ENCODE measurements at regions not wholly inside any gene's neighbourhood (a gene's known extent, or its start where the extent isn't known, plus 50 kb on each side); places are given as distances from the start of the nearest gene placed in this dataset.
"Not testable (repeated sequence)": the region's sequence is repeated elsewhere in the genome, so short reads cannot be mapped to it uniquely, and the experiment has no call there.

DNA sequence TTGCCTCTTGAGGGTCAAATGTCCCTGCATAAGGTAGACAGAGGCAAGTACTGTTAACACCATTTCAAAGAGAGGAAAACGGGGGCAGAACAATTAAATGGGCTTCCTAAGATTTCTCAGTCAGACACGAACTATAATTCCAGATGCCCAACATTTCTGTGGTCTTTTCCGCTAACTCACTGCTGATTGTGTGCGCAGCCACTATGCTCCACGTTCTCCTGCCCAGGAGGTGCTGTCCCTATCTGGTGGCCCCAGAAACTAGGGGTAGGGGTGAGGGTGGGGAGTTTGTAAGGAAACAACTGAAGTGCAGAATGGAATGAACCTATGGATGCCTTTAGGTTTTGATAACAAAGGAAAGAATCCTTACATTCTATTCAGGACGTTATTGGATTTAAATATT, 86.1 kb upstream of the BACH2 start:
- FAIRE-seq (no peak), DNase-seq (ENCODE audit: low spot score in 2 of 2) (no peak)

DNA sequence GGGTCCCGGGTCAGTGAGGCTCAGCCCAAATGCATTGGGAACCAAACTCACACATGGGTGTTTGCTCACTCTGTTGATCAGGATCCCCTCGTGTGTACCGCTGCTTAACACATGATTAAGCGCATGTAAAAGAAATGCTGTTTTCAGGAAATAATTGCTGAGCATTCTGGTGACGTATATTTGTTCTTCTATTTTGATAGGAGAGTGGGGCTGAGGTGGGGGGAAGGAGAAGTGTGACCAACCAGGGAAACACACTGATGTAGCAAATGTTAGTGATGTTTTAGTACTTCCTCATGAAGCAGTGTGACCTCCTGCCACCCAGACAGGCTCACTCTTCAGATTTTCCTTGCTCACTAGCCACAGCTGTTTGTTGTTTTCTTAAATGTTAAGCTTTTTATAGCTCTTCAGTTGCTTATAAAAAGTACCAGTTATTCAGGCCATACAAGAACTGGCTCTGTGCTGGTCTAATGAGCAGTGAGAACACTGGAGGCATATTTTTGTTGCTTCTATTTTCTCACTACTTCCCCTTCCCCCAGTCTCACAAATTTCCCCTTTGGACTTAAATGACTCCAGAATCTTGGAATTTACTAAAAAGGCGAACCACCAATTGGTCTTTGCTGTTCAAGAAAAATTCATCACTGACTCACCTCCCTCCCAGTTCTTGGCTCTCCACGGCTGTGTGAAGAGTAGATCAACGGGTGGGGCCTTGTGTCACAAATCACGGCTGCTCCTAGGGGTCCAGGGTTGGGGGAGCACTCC, 79.2 kb upstream of the BACH2 start:
- DNase-seq (ENCODE audit: low spot score in 2 of 2): peak in 1 of 2 donors; percentile 6
- no peak for FAIRE-seq

DNA sequence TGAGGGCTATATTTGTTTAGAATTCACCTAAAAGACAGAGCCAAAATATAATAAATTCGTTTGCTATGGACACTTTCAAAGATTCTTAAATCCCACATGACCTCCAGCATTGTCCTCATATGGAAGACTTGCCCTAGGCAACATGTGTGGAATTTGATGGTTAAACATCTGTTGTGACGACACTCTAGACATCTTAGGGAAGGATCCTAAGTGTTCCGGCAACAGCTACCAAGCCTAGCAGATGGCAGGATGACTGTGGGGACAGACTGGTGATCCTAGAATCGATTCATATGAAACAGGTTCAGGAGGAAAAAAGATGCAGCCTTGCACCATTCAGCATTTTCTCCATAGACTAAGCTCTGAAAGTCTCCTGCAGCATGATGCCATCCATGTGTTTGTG, 77.6 kb upstream of the BACH2 start:
- FAIRE-seq: no peak
- no peak for DNase-seq (ENCODE audit: low spot score in 2 of 2)

DNA sequence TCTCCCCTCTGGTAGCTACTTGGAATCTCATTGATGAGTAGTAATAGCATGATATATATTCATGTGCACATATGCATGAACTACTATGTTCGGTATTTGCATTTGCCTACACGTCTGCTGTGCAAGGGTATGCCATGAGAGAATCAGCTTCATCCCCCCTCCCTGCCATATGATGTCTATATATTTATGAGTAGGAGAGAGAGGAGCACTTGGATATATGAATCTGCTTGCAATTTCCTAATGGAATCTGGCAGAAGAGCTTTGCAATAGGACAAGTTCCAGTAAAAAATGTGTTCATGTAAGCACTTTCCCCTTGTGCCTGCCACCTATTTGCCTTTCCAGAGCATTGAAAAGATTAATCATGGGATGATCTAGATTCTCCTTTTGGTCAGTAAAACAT, 76.2 kb upstream of the BACH2 start:
- DNase-seq (ENCODE audit: low spot score in 2 of 2) (no peak), FAIRE-seq (no peak)

DNA sequence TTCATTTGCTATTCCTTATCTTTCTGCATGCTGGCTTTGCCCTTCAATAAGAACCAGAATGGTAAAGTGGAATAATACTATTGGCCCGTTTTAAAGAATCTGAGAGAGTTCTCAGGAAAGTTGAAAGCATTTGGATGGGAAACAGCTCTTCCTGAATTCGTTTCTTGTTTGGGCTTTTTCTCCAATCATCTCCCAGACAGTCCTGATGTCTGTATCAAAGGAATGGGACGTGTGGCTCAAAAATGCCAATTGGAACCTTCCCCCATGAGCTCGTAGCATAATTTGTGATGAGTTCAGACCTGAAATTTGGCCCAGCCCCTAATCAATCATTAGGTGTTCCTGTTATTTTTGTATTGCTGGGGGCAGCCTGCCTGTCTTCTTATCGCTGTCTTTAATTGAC, 75.8 kb upstream of the BACH2 start:
- FAIRE-seq (no peak), DNase-seq (ENCODE audit: low spot score in 2 of 2) (no peak)

DNA sequence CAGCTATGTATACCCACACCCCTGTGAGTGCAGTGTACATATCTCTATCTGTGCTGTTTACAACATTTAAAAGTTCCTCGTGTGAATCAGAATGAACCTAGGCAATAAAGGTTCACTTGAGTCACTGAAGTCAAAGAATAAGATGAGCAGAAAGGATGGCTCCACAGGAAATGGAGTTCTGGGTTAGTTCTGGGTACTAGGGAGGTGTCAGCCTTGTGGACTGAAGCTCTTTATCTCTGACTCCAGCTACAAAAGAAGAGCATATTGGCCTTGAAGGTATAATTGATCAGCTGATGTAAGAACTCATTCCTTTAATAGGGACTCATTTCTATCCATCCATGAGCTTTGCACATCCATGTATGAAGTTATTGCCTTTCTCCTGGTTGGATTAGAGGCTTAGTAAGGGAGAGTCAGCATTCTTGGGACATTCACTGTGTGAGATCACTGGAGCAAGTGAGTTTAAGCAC, 73.9 kb upstream of the BACH2 start:
- FAIRE-seq (no peak), DNase-seq (ENCODE audit: low spot score in 2 of 2) (no peak)

DNA sequence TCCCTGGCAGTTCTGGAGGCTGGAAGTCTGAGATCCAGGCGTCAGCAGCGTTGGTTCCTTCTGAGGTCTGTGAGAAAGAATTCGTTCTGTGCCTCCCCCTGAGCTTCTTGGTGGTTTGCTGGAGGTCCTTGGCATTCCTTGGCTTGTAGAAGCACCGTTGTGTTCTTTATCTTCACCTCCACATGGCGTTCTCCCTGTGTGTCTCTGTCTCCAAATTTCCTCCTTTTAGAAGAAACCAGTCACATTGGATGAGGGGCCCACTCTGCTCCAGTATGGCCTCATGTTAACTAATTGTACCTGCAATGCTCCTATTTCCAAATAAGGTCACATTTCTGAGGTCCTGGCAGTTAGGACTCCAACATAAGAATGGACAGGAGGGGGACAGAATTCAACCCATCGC, 73.0 kb upstream of the BACH2 start:
- FAIRE-seq (no peak), DNase-seq (ENCODE audit: low spot score in 2 of 2) (no peak)

DNA sequence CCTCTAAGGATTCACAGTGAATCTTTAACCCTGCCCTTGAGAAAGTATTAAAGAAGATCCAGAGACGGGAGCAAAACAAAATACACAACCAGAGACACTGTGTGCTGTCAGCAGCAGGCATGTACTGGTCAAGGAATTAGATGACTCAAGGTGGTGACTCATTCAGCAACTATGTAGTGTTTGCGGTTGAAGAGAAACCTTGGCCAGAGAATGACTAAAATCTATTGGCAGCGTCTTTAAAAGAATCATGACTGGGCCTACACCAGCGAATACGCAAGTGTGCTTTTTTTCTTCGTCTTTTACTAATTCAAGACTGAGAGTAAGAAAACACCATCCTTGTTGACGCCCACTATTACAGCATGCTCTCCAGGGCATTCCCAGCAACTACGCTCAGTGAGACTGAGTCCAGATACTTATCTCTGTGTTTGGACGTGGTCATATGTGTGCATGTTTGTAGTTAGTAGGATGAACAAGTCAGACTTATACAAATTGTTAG, 72.4 kb upstream of the BACH2 start:
- DNase-seq (ENCODE audit: low spot score in 2 of 2): peak; percentile 7 to 29

DNA sequence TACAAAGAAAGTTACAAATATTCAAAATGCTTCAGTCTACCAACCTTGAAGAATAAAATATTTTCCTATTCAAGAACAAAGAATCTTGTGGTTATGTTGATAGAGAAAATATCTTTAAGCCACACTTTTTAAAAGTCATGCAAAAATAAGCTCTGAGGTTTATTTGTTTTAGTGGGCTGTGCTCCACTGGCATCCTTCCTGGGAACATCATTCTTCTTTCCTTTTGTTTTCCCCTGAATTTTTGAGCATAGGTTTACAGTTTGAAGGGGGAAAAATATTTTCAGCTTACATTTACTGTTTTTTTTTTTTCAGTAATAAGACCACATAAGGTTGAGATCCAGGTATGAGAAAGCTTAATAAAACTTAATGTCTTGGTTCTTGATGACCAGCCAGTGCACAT, 72.0 kb upstream of the BACH2 start:
- DNase-seq (ENCODE audit: low spot score in 2 of 2): no peak
- no peak for FAIRE-seq

More for the DNA sequence above, 72.4 kb upstream of the BACH2 start:
- FAIRE-seq: no peak

DNA sequence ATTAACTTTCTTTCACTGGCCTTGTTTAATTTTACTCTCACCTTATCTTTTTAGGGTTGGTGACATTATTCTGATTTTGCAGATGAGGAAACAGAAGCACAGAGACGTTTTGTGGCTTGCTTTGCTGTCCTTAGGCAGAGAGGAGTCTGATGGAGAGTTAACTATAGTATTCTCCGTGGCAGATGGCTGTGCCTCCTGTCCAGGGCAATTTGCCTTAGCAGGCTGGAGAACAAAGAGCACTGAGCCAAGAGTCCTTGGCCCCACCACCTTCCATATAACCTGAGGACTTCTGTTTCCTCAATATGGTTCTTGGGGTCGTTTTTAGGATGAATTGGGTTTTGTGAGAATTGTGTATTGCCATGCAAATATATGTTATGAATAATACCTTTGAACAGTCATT, 71.4 kb upstream of the BACH2 start:
- DNase-seq (ENCODE audit: low spot score in 2 of 2) (no peak), FAIRE-seq (no peak)

DNA sequence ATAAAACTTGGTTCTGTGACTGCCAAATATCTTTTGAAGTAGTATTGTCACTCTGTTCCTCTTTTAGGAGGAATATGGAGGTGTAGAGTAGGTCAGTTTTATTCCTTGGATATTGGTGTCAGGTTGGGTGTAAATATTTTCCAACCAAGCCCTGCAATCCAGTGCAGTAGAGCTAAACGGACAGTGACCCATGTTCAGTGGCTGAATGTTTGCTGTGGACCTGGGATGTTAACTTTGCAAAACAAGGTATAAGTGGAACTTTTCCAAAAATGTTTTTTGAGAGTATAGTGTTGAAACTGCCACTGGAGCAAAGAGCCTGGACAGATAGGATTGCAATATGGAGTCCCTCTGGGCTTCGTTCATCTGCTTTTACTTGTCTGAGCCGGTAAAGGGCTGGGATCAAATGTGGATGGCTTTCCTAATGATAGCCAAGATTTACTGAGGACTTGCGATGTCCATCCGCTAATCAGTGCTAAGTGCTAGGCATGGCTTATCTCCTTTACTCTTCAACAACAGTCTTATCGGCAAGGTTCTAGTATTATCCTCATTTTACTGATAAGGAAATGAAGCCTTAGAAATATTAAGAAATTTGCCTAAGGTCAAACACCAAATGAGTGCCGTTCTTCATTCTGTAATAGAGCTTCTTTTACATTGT, 69.0 kb upstream of the BACH2 start:
- FAIRE-seq: no peak
- no peak for DNase-seq (ENCODE audit: low spot score in 2 of 2)

DNA sequence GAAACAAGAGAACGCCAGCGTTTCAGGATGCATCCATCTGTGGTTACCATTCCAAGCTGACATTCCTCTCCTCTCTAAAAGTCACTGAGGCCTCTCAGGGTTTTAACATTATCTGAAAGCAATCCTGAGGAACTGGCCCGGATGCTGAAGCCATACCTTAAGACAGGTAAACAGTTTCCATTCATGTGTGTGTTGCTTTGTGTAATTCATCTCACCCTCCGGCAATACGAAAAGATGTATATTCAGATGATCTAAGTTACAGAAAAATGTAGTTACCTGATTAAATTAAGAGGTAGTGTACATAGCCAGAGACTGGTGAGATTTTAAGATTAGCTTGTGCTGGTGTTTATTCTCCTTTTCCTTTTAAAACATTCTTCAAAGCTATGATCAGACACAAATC, 68.4 kb upstream of the BACH2 start:
- DNase-seq (ENCODE audit: low spot score in 2 of 2): no peak

DNA sequence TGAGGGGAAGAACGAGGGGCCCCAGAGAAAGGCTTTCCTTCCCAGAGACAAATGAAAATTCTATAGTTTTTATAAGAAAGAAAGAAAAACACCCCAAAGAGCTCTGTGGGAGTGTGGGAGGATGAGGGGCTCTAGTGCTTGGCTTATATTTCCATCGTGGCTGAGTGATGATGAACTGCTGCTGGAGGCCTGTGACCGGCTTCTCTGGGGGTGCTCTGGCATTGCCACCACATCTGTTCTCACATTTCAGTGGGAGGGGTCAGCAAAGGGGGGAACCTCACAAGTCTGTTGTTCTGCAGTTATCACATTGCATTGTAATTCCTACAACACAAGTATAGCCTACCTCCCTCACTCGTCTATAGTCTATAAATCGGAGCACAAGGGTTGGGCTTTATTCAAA, 67.6 kb upstream of the BACH2 start:
- no peak for FAIRE-seq
- DNase-seq (ENCODE audit: low spot score in 2 of 2): no peak

More for the DNA sequence above, 68.4 kb upstream of the BACH2 start:
- no peak for FAIRE-seq

DNA sequence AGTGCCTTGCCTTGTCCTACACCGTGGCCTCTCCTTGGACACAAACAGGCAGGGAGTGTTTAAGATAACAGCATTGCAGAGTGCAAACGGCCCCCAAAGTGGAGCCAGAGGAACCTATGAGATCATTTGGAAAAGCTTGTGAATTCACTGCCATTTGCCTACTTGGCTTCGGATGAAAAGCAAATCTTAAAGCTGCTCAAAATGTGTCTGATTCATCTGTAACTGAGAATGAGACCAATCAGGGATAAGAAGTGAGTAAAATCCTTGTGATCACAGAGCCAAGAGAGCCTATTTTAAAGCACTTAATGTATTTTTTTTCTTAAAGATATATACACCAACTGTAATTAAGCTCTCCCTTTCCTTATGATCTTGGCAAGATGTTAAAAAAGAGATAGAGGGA, 65.7 kb upstream of the BACH2 start:
- FAIRE-seq (no peak), DNase-seq (ENCODE audit: low spot score in 2 of 2) (peak in 1 of 2 donors; percentile 33)

DNA sequence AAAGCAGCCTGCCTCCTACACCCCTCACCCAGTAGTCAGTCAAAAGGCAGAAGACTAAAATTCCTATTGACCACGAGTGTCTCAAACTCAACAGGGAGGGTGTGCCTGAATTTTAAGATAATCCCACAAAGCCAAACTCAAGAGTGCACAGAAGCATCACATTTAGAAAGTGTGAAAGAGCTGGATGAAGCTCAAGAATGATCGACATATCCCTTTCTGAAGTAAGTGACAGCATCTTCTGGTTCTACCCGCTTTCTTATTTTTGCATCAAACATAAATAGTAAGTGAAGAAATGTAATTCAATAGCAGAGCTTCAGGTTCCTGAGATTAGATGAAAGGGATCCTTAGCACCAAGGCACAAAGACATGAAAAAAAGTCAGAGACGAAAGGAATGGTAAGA, 64.5 kb upstream of the BACH2 start:
- FAIRE-seq (no peak), DNase-seq (ENCODE audit: low spot score in 2 of 2) (no peak)

DNA sequence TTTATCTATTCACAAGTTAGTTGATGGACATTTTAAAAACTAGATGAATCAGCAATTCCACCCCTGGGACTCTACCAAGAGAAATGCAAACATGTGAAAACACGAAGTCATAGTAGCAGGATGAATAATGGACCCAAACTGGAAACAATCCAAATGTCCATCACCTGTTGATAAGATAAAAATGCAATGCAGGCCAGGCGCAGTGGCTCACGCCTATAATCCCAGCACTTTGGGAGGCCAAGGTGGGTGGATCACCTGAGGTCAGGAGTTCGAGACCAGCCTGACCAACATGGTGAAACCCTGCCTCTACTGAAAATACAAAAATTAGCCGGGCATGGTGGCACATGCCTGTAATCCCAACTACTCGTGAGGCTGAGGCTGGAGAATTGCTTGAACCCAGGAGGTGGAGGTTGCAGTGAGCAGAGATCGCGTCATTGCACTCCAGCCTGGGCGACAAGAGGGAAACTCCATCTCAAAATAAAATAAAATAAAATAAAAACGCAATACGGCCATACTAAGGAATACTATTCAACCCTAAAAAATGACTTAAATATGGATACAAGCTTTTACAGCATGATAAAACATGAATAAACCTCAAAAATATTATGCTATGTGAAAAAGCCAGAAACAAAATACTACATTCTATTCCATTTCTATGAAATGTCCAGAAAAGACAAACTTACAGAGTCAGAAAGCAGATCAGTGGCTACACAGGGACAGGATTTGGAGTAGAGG, 61.6 kb upstream of the BACH2 start:
- FAIRE-seq; DNase-seq (ENCODE audit: low spot score in 2 of 2): not testable (repeated sequence)

DNA sequence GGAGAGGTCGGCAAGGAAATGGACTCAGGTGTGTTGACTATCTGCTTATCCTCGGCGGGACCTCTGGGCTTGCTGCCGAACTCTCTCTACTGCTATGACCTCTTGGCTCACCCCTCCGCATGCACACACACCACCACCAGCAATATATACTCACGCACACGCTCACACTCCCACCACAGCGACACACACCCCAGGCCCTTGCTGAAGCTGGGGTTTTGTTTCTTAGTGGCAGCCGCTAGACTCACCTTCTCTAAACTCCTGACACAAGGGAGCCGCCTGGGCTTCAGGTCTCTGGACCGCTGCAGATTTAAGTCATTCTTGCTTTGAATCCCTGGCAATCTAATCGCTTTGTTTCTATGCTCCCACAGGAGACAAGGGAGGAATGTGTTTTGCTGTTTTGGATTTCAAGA, 59.4 kb upstream of the BACH2 start:
- DNase-seq (ENCODE audit: low spot score in 2 of 2): no peak
- FAIRE-seq: no peak

DNA sequence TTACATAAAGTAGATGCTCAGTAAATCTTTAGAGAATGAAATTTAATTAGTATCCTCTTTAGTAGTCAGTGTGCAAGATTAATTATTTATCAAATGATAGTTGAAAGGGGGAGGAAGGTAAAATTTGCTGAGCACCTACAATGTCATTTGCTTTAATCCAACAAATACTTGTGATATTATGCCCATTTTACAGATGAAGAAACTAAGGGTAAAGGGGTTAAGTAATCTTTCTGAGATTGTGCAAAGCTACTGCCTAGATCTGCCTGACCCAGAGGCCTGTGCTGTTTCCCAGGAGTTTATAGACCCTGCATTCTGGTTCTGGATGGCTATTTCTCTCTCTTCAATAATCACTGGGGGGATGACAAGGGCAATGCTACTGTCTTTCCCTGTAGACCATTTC, 58.3 kb upstream of the BACH2 start:
- FAIRE-seq (no peak), DNase-seq (ENCODE audit: low spot score in 2 of 2) (no peak)

DNA sequence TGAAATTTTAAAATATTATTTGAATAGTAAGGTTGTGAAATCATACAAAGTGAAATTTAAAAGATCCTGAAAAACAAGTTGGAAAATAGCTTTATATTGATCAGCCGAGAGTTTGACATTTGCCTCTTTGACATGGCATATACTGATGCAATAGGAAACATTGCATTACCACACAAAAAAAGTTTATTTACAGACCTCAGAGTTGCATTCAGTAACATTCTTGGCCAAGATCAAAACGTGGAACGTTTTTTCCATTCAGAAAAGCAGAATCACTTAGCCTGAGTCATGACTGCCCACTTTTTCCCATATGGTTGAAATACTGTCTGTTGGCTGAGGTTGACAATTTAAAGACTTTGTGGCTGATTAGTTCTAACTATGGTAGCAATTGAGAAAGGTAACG, 55.1 kb upstream of the BACH2 start:
- DNase-seq (ENCODE audit: low spot score in 2 of 2) (no peak), FAIRE-seq (no peak)

DNA sequence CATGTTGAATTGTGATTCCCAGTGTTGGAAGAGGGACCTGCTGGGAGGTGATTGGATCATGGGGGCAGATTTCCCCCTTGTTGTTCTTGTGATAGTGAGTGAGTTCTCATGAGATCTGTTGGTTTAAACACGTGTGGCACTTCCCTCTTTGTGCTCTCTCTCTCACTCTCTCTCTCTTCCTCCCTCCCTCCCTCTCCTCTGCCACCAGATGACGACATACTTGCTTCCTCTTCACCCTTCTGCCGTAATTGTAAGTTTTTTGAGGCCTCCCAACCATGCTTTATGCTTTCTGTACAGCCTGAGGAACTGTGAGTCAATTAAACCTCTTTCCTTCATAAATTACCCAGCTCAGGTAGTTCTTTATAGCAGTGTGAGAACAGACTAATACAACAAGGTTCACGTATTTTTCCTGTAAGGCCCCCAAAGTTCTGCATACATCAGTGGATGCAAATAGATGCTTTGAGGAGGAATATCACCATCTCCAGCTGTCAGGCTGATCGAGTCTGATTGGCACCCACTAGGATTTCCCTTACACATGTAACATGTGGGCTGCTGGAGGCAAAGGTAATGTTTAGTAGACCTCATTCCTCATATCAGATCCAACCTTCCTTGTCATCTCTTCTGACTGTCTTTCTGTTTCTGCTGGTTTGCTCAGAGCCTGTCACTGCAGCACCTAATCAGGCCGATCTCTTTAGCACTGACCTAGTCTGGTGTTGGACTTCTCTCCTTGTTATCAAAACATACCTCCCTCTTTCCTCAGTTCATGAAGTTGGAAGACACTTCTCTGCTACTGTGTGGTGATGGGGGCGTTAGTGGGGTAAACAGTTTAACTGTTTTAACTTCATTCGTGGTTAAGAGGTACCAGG, 54.3 kb upstream of the BACH2 start:
- FAIRE-seq: no peak
- no peak for DNase-seq (ENCODE audit: low spot score in 2 of 2)

Data from frontal cortex (tissue), 3 donors.